ENCODE measurements at regions not wholly inside any gene's neighbourhood (a gene's known extent, or its start where the extent isn't known, plus 50 kb on each side); places are given as distances from the start of the nearest gene placed in this dataset.

GRCh38 chrX:83004012-83004411 lies 504.1 kb upstream of the POU3F4 start (continued):
- TF ChIP-seq MAX (IDR thresholded peaks at IDR 0.05) = no peak
- TF ChIP-seq FOXA2 (IDR thresholded peaks at IDR 0.05) = no peak
- TF ChIP-seq YY1 (IDR thresholded peaks at IDR 0.05) = no peak
- TF ChIP-seq FOXA1 (IDR thresholded peaks at IDR 0.05) = no peak
- TF ChIP-seq EGR1 (IDR thresholded peaks at IDR 0.05; ENCODE audit: low read depth in 2 of 2) = no peak
- TF ChIP-seq ATF3 (IDR thresholded peaks at IDR 0.05) = no peak
- no peak for TF ChIP-seq GABPA (IDR thresholded peaks at IDR 0.05 in 1 of 2, conservative IDR thresholded peaks at IDR 0.05 in 1 of 2)
- TF ChIP-seq HNF4A (conservative IDR thresholded peaks at IDR 0.05) = no peak

GRCh38 chrX:83008415-83008814 lies 499.7 kb upstream of the POU3F4 start:
- H3K27me3 ChIP-seq (ENCODE audit: control insufficient read depth in 4 of 4, insufficient read depth in 4 of 4, low read length in 3 of 4) = peaks cover 0 to 3% (median 0%) of the 10 kb centered on the region in 4 donors
- H3K27ac ChIP-seq (ENCODE audit: low read depth in 1 of 2, low read length in 2 of 2) = no peak overlapping the region
- no peak overlapping the region for H3K9ac ChIP-seq (ENCODE audit: low read depth in 1 of 2, low read length in 2 of 2)
- DNase-seq (ENCODE audit: low spot score) = no peak
- WGBS = 52% methylated on average over 6 of the region's 6 CpGs
- H3K9me3 ChIP-seq (ENCODE audit: control insufficient read depth in 4 of 4, low read length in 3 of 4) = no peaks in the 10 kb centered on the region
- no peak for TF ChIP-seq NR2F2 (IDR thresholded peaks at IDR 0.05)
- TF ChIP-seq CTCF (IDR thresholded peaks at IDR 0.05; ENCODE audit: low read depth, low read length, missing input control) = peak; percentile 46
- TF ChIP-seq YY1 (IDR thresholded peaks at IDR 0.05) = no peak
- TF ChIP-seq ZBTB33 (IDR thresholded peaks at IDR 0.05) = no peak
- no peak for TF ChIP-seq HNF4G (IDR thresholded peaks at IDR 0.05)
- TF ChIP-seq RXRA (IDR thresholded peaks at IDR 0.05) = no peak
- TF ChIP-seq JUND (IDR thresholded peaks at IDR 0.05) = no peak
- TF ChIP-seq REST (IDR thresholded peaks at IDR 0.05) = no peak
- TF ChIP-seq GABPA (IDR thresholded peaks at IDR 0.05 in 1 of 2, conservative IDR thresholded peaks at IDR 0.05 in 1 of 2) = no peak
- TF ChIP-seq ATF3 (IDR thresholded peaks at IDR 0.05) = no peak
- no peak for TF ChIP-seq FOXA1 (IDR thresholded peaks at IDR 0.05)
- peak; percentile 44 to 67 for TF ChIP-seq RAD21 (IDR thresholded peaks at IDR 0.05)
- TF ChIP-seq TAF1 (conservative IDR thresholded peaks at IDR 0.05) = no peak
- no peak for TF ChIP-seq HNF4A (conservative IDR thresholded peaks at IDR 0.05)
- H3K4me1 ChIP-seq (ENCODE audit: control insufficient read depth in 4 of 4, insufficient read depth in 4 of 4, low read length in 3 of 4) = no peaks in the 10 kb centered on the region
- no peaks in the 10 kb centered on the region for H3K36me3 ChIP-seq (ENCODE audit: control insufficient read depth in 4 of 4, insufficient read depth in 3 of 4, low read depth in 1 of 4, low read length in 3 of 4)
- H3K4me3 ChIP-seq (ENCODE audit: low read depth in 1 of 3, low read length in 3 of 3) = no peak overlapping the region

Data from liver (tissue), 8 donors.